ENCODE measurements at regions not wholly inside any gene's neighbourhood (a gene's known extent, or its start where the extent isn't known, plus 50 kb on each side); places are given as distances from the start of the nearest gene placed in this dataset.

DNA sequence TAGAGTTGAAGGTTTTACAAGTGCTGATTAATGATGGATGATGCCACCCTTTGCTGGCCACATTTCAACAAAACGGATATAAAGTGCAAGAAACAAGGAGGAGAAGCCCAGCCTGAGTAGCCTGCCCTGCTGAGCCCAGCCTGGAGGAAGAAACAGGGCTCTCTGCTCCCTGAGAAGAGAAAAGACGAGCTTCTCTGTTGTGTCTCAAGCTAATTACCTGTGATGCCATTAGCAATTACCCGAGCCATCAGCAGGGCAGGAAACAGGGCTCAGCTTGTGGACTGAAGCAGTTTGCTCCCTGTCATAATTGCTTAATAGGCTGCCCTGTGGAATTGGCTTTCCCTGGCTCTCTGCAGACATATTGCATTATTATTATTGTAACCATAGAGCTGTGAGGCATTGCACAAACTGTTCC is 709.3 kb upstream of the AUTS2 start:
- Histone ChIP-seq H4K5ac (ENCODE audit: insufficient read length, low read depth, low read length) (no peak overlapping the region), H3K14ac (ENCODE audit: insufficient read length) (no peak overlapping the region), H3K56ac (replicated peaks; ENCODE audit: insufficient read length, low read depth, low read length) (no peak overlapping the region), H3K9me3 (ENCODE audit: insufficient read depth in 2 of 2, low read depth in 1 of 2, low read length in 1 of 2) (no peaks in the 10 kb centered on the region), H3K4me1 (replicated peaks in 1 of 4; ENCODE audit: control insufficient read depth in 3 of 4, insufficient read depth in 4 of 4, low read length in 3 of 4) (no peaks in the 10 kb centered on the region), H3K27me3 (replicated peaks in 1 of 4; ENCODE audit: control insufficient read depth in 3 of 4, extremely low read depth in 1 of 4, insufficient read depth in 3 of 4, low read length in 3 of 4) (no peaks in the 10 kb centered on the region), H2BK12ac (ENCODE audit: low read depth, low read length) (no peak overlapping the region), H3K23ac (ENCODE audit: insufficient read length) (no peak overlapping the region), H3K23me2 (ENCODE audit: low read depth, low read length) (no peaks in the 10 kb centered on the region), H4K8ac (ENCODE audit: extremely low read depth, insufficient read depth, low read length) (no peak overlapping the region), H2AK5ac (ENCODE audit: low read depth, low read length) (no peak overlapping the region), H3K18ac (ENCODE audit: extremely low read depth, low read length) (no peak overlapping the region), H2BK120ac (replicated peaks; ENCODE audit: low read depth, low read length) (no peak overlapping the region), H2BK5ac (ENCODE audit: low read depth, low read length) (no peak overlapping the region), H3K4me3 (ENCODE audit: extremely low read depth in 1 of 4, insufficient read depth in 2 of 4, low read depth in 3 of 4, low read length in 4 of 4) (no peak overlapping the region), H3K4ac (replicated peaks; ENCODE audit: insufficient read length, low read depth, low read length) (no peak overlapping the region), H4K20me1 (replicated peaks in 1 of 2; ENCODE audit: control insufficient read depth in 1 of 2, insufficient read depth in 2 of 2, low read length in 2 of 2) (no peaks in the 10 kb centered on the region), H3K79me1 (ENCODE audit: low read depth, low read length) (no peaks in the 10 kb centered on the region), H3K9ac (replicated peaks in 1 of 4; ENCODE audit: extremely low read depth in 1 of 4, low read depth in 3 of 4, low read length in 3 of 4) (no peak overlapping the region), H3K36me3 (ENCODE audit: control insufficient read depth in 2 of 4, insufficient read depth in 4 of 4, low read length in 3 of 4) (no peaks in the 10 kb centered on the region), H3K4me2 (ENCODE audit: insufficient read depth in 1 of 2, low read depth in 2 of 2, low read length in 2 of 2) (no peak overlapping the region), H4K91ac (replicated peaks; ENCODE audit: insufficient read length, low read length) (no peak overlapping the region), H3K79me2 (ENCODE audit: control insufficient read depth in 1 of 2, insufficient read depth in 2 of 2, low read length in 2 of 2) (no peaks in the 10 kb centered on the region), H2AFZ (ENCODE audit: low read length) (no peak overlapping the region), H2BK20ac (ENCODE audit: low read length) (no peak overlapping the region), H3K27ac (ENCODE audit: low read depth, low read length) (no peak overlapping the region), H2BK15ac (ENCODE audit: low read length) (no peak overlapping the region)
- no peak for DNase-seq (ENCODE audit: low read depth in 1 of 2, low spot score in 2 of 2)
- WGBS, 2 experiments (ENCODE audit: extremely low coverage in 1 of 2, insufficient coverage in 1 of 2, insufficient read length in 1 of 2, insufficient replicate concordance in 2 of 2, low coverage in 1 of 2, low lambda C conversion rate in 2 of 2, missing lambda C conversion rate in 1 of 2): 93% methylated on average over 3 of the region's 3 CpGs; no CpG with 5 or more reads in 1 of the 2 experiments
- ChIA-PET CTCF (ENCODE audit: partially characterized antibody) (interaction anchor here (1.2 kb wide), 1 partner anchor 15 kb away, joined by 4 read pairs; no protein-coding TSS in a partner anchor), POLR2A (ENCODE audit: partially characterized antibody) (no interaction called here)
- TF ChIP-seq, protein P1, sequence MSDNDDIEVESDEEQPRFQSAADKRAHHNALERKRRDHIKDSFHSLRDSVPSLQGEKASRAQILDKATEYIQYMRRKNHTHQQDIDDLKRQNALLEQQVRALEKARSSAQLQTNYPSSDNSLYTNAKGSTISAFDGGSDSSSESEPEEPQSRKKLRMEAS (IDR thresholded peaks at IDR 0.05): no peak
- TF ChIP-seq SP1 (IDR thresholded peaks at IDR 0.05; ENCODE audit: low read depth, low read length) (no peak), HDAC2 (IDR thresholded peaks at IDR 0.05; ENCODE audit: borderline replicate concordance in 1 of 2, low read depth in 2 of 2, low read length in 2 of 2) (no peak), JUND (IDR thresholded peaks at IDR 0.05; ENCODE audit: low read length) (no peak)
- FAIRE-seq: no peak

Measured in H1 (cell line).